KMS-11 (cell line): ENCODE measurements at regions not wholly inside any gene's neighbourhood (a gene's known extent, or its start where the extent isn't known, plus 50 kb on each side); places are given as distances from the start of the nearest gene placed in this dataset.
"Not testable (repeated sequence)": the region's sequence is repeated elsewhere in the genome, so short reads cannot be mapped to it uniquely, and the experiment has no call there.

Source experiments
- H2AFZ ChIP-seq: fragments of 200-600 bp; sonication (generic); 2 replicates; pipeline ENCODE4 v1.6.1; 2016; ENCODE audit warnings: antibody characterized with exemption, mixed run types, low read depth
- H3K27ac ChIP-seq: fragments of 200-600 bp; sonication (generic); 2 replicates; pipeline ENCODE4 v1.6.1; 2016; ENCODE audit warnings: mild to moderate bottlenecking, mixed run types
- H3K27me3 ChIP-seq: fragments of 200-600 bp; sonication (generic); 2 replicates; pipeline ENCODE4 v1.6.1; 2017; ENCODE audit warnings: mild to moderate bottlenecking, low read depth, mixed run types, moderate library complexity; ENCODE audit not compliant: insufficient read depth
- H3K36me3 ChIP-seq: fragments of 200-600 bp; sonication (generic); 2 replicates; pipeline ENCODE4 v1.6.1; 2017; ENCODE audit warnings: mild to moderate bottlenecking, mixed run types; ENCODE audit not compliant: insufficient read depth
- H3K4me1 ChIP-seq: fragments of 200-600 bp; sonication (generic); 2 replicates; pipeline ENCODE4 v1.6.1; 2016; ENCODE audit warnings: mild to moderate bottlenecking, low read depth, mixed run types; ENCODE audit not compliant: poor library complexity, severe bottlenecking
- H3K4me2 ChIP-seq: fragments of 200-600 bp; sonication (generic); 2 replicates; pipeline ENCODE4 v1.7.0; 2016; ENCODE audit warnings: mild to moderate bottlenecking, mixed run types
- H3K4me3 ChIP-seq: fragments of 200-600 bp; sonication (generic); IDR thresholded peaks from 2 replicates; pipeline ENCODE4 v1.6.1; 2017; ENCODE audit warnings: low read depth, low read length, mixed read lengths; ENCODE audit not compliant: insufficient read depth
- H3K79me2 ChIP-seq: fragments of 200-600 bp; sonication (generic); 2 replicates; pipeline ENCODE4 v1.6.1; 2016; ENCODE audit warnings: low read depth, mixed run types; ENCODE audit not compliant: insufficient read depth
- H3K9ac ChIP-seq: fragments of 200-600 bp; sonication (generic); 2 replicates; pipeline ENCODE4 v1.6.1; 2016; ENCODE audit warnings: mild to moderate bottlenecking, mixed run types
- H4K20me1 ChIP-seq: fragments of 200-600 bp; sonication (generic); 2 replicates; pipeline ENCODE4 v1.6.1; 2016; ENCODE audit warnings: mild to moderate bottlenecking, mixed run types; ENCODE audit not compliant: insufficient read depth
- CTCF ChIP-seq: fragments of 200-600 bp; sonication (generic); conservative IDR thresholded peaks from 2 replicates; pipeline ENCODE4 v1.6.1; 2017; ENCODE audit warnings: low read depth, mild to moderate bottlenecking, antibody characterized with exemption, low read length, moderate library complexity, mixed read lengths

GRCh38 chr5:121640298-121640697 lies 211.4 kb upstream of the FTMT start:
- no peak overlapping the region for H3K4me2 ChIP-seq
- H3K27ac ChIP-seq, result no peak overlapping the region
- no peaks in the 10 kb centered on the region for H4K20me1 ChIP-seq
- no peak overlapping the region for H3K4me3 ChIP-seq
- no peak overlapping the region for H2AFZ ChIP-seq
- H3K27me3 ChIP-seq, result no peaks in the 10 kb centered on the region
- no peaks in the 10 kb centered on the region for H3K79me2 ChIP-seq
- no peaks in the 10 kb centered on the region for H3K36me3 ChIP-seq
- H3K9ac ChIP-seq, result no peak overlapping the region
- no peaks in the 10 kb centered on the region for H3K4me1 ChIP-seq
- TF ChIP-seq CTCF, result no peak

GRCh38 chr5:121658221-121658620 lies 193.5 kb upstream of the FTMT start:
- no peak for TF ChIP-seq CTCF
- H3K27me3 ChIP-seq, result no peaks in the 10 kb centered on the region

GRCh38 chr5:121660142-121660541 lies 191.5 kb upstream of the FTMT start:
- H2AFZ ChIP-seq, result no peak overlapping the region
- H3K36me3 ChIP-seq, result no peaks in the 10 kb centered on the region
- TF ChIP-seq CTCF, result no peak
- H3K9ac ChIP-seq, result no peak overlapping the region
- no peaks in the 10 kb centered on the region for H4K20me1 ChIP-seq
- H3K79me2 ChIP-seq, result no peaks in the 10 kb centered on the region
- H3K4me3 ChIP-seq, result no peak overlapping the region
- H3K27ac ChIP-seq, result no peak overlapping the region
- no peaks in the 10 kb centered on the region for H3K27me3 ChIP-seq
- no peak overlapping the region for H3K4me2 ChIP-seq
- H3K4me1 ChIP-seq, result no peaks in the 10 kb centered on the region

More at GRCh38 chr5:121658221-121658620, 193.5 kb upstream of the FTMT start:
- Histone ChIP-seq H2AFZ (no peak overlapping the region), H3K27ac (no peak overlapping the region), H3K4me2 (no peak overlapping the region), H4K20me1 (no peaks in the 10 kb centered on the region), H3K9ac (no peak overlapping the region), H3K4me1 (no peaks in the 10 kb centered on the region), H3K4me3 (no peak overlapping the region), H3K79me2 (no peaks in the 10 kb centered on the region), H3K36me3 (no peaks in the 10 kb centered on the region)

- not testable (repeated sequence) for H3K36me3 ChIP-seq, H3K4me2 ChIP-seq, H4K20me1 ChIP-seq, H3K4me3 ChIP-seq, H3K9ac ChIP-seq, H3K4me1 ChIP-seq, H3K79me2 ChIP-seq, H3K27ac ChIP-seq, H3K27me3 ChIP-seq, H2AFZ ChIP-seq
These were observed 186.1 kb upstream of the FTMT start for GRCh38 chr5:121665542-121665941.

- no peaks in the 10 kb centered on the region for H3K27me3 ChIP-seq
- no peaks in the 10 kb centered on the region for H4K20me1 ChIP-seq
- H3K4me3 ChIP-seq, result no peak overlapping the region
- H3K4me2 ChIP-seq, result no peak overlapping the region
- no peak overlapping the region for H3K9ac ChIP-seq
- no peak for TF ChIP-seq CTCF
- H3K27ac ChIP-seq, result no peak overlapping the region
- H3K4me1 ChIP-seq, result no peaks in the 10 kb centered on the region
- H2AFZ ChIP-seq, result no peak overlapping the region
- no peaks in the 10 kb centered on the region for H3K79me2 ChIP-seq
- no peaks in the 10 kb centered on the region for H3K36me3 ChIP-seq
These were observed 184.4 kb upstream of the FTMT start for GRCh38 chr5:121667292-121667691.
